Uterus (tissue), 3 donors: ENCODE measurements at regions not wholly inside any gene's neighbourhood (a gene's known extent, or its start where the extent isn't known, plus 50 kb on each side); places are given as distances from the start of the nearest gene placed in this dataset.

Experiments used
- DNase-seq, 2 donors: peaks; one replicate each; pipeline ENCODE4 v3.0.0-alpha.2; 2019 to 2020
- H3K27ac ChIP-seq, 2 donors: fragments of 200-600 bp; sonication (generic); 1 replicate in 1 of 2; 2 replicates in 1 of 2; pipeline ENCODE4 v1.5.1; 2016 to 2018
- H3K27me3 ChIP-seq, 2 donors: fragments of 200-600 bp; sonication (generic); one replicate each; pipeline ENCODE4 v1.5.1; 2018 to 2019; ENCODE audit warnings: control low read depth in 1 of 2
- H3K36me3 ChIP-seq, 2 donors: fragments of 200-600 bp; sonication (generic); one replicate each; pipeline ENCODE4 v1.5.1; 2019; ENCODE audit warnings: control low read depth in 1 of 2
- H3K4me1 ChIP-seq, 2 donors: fragments of 200-600 bp; sonication (generic); one replicate each; pipeline ENCODE4 v1.5.1; 2018 to 2019; ENCODE audit warnings: control low read depth in 1 of 2
- H3K4me3 ChIP-seq, 2 donors: fragments of 200-600 bp; sonication (generic); 1 replicate in 1 of 2; 2 replicates in 1 of 2; pipeline ENCODE4 v1.5.1; 2018 to 2019; ENCODE audit warnings: mild to moderate bottlenecking in 1 of 2
- H3K9me3 ChIP-seq, 2 donors: fragments of 200-600 bp; sonication (generic); one replicate each; pipeline ENCODE4 v1.5.1; 2019; ENCODE audit warnings: control low read depth in 1 of 2
- CTCF ChIP-seq, 4 experiments: fragments of 200-600 bp in 2 of 4; fragments of 450-650 bp in 2 of 4; sonication (generic) in 2 of 4; IDR thresholded peaks; one replicate each; pipeline ENCODE4 v1.5.1; 2016 to 2019; ENCODE audit warnings: antibody characterized with exemption in 4 of 4, mild to moderate bottlenecking in 2 of 4, moderate library complexity in 1 of 4
- POLR2A ChIP-seq, 2 donors: fragments of 450-650 bp; IDR thresholded peaks; one replicate each; pipeline ENCODE4 v1.6.1; 2016; ENCODE audit warnings: antibody characterized with exemption in 2 of 2, mild to moderate bottlenecking in 1 of 2, moderate library complexity in 1 of 2
- intact Hi-C: fragments of 100-400 bp; cut with DNase I; formaldehyde crosslinking; loops from one replicate; pipeline ENCODE4 v1.15.1; 2023; ENCODE audit warnings: low total_unique reads
- donor health status: DM: yes; HTN: yes; CAD: no.

GRCh38 chr4:53818104-53818503, 226.8 kb upstream of the LNX1 start:
- H3K27ac ChIP-seq = peak overlapping the region; percentile 69
- H3K4me1 ChIP-seq = no peaks in the 10 kb centered on the region
- H3K9me3 ChIP-seq = no peaks in the 10 kb centered on the region
- no peaks in the 10 kb centered on the region for H3K27me3 ChIP-seq
- no peak overlapping the region for H3K4me3 ChIP-seq
- peak in 1 of 2 donors; percentile 29 for DNase-seq
- intact Hi-C loops = no loop called here
- no peak for TF ChIP-seq POLR2A (IDR thresholded peaks at IDR 0.05)
- TF ChIP-seq CTCF (IDR thresholded peaks at IDR 0.05) = no peak
- no peaks in the 10 kb centered on the region for H3K36me3 ChIP-seq

GRCh38 chr4:53816561-53816960, 225.3 kb upstream of the LNX1 start:
- no peaks in the 10 kb centered on the region for H3K9me3 ChIP-seq
- H3K36me3 ChIP-seq = no peaks in the 10 kb centered on the region
- no peak for DNase-seq
- no peak overlapping the region for H3K4me3 ChIP-seq
- peak overlapping the region in 1 of 2 donors; percentile 47 for H3K27ac ChIP-seq
- TF ChIP-seq POLR2A (IDR thresholded peaks at IDR 0.05) (no peak), CTCF (IDR thresholded peaks at IDR 0.05) (no peak)
- H3K27me3 ChIP-seq = no peaks in the 10 kb centered on the region
- no peaks in the 10 kb centered on the region for H3K4me1 ChIP-seq
- intact Hi-C loops = no loop called here

GRCh38 chr4:53815281-53815680, 224.0 kb upstream of the LNX1 start:
- TF ChIP-seq POLR2A (IDR thresholded peaks at IDR 0.05) (no peak), CTCF (IDR thresholded peaks at IDR 0.05) (no peak)
- Histone ChIP-seq H3K36me3 (no peaks in the 10 kb centered on the region), H3K4me1 (no peaks in the 10 kb centered on the region), H3K4me3 (no peak overlapping the region), H3K27me3 (no peaks in the 10 kb centered on the region), H3K27ac (no peak overlapping the region), H3K9me3 (no peaks in the 10 kb centered on the region)
- intact Hi-C loops = no loop called here
- no peak for DNase-seq

- intact Hi-C loops = no loop called here
These were observed 222.7 kb upstream of the LNX1 start for GRCh38 chr4:53813998-53814397.

GRCh38 chr4:53810643-53811042, 219.4 kb upstream of the LNX1 start:
- DNase-seq = no peak
- H3K4me1 ChIP-seq = no peaks in the 10 kb centered on the region
- TF ChIP-seq POLR2A (IDR thresholded peaks at IDR 0.05) (no peak), CTCF (IDR thresholded peaks at IDR 0.05) (no peak)
- H3K27me3 ChIP-seq = no peaks in the 10 kb centered on the region
- intact Hi-C loops = no loop called here
- H3K9me3 ChIP-seq = no peaks in the 10 kb centered on the region
- H3K36me3 ChIP-seq = no peaks in the 10 kb centered on the region
- no peak overlapping the region for H3K27ac ChIP-seq
- H3K4me3 ChIP-seq = no peak overlapping the region

More at GRCh38 chr4:53813998-53814397, 222.7 kb upstream of the LNX1 start:
- DNase-seq = no peak
- no peaks in the 10 kb centered on the region for H3K9me3 ChIP-seq
- H3K4me1 ChIP-seq = no peaks in the 10 kb centered on the region
- H3K4me3 ChIP-seq = no peak overlapping the region
- no peak overlapping the region for H3K27ac ChIP-seq
- no peaks in the 10 kb centered on the region for H3K36me3 ChIP-seq
- TF ChIP-seq CTCF (IDR thresholded peaks at IDR 0.05) (no peak), POLR2A (IDR thresholded peaks at IDR 0.05) (no peak)
- H3K27me3 ChIP-seq = no peaks in the 10 kb centered on the region
